LNCAP (cell line): ENCODE measurements at regions not wholly inside any gene's neighbourhood (a gene's known extent, or its start where the extent isn't known, plus 50 kb on each side); places are given as distances from the start of the nearest gene placed in this dataset.

Experiments
- TF ChIP-seq, protein P1 (sequence below): fragments of 450-650 bp; IDR thresholded peaks from 2 replicates; pipeline ENCODE4 v1.5.1; 2017; ENCODE audit warnings: mild to moderate bottlenecking

DNA sequence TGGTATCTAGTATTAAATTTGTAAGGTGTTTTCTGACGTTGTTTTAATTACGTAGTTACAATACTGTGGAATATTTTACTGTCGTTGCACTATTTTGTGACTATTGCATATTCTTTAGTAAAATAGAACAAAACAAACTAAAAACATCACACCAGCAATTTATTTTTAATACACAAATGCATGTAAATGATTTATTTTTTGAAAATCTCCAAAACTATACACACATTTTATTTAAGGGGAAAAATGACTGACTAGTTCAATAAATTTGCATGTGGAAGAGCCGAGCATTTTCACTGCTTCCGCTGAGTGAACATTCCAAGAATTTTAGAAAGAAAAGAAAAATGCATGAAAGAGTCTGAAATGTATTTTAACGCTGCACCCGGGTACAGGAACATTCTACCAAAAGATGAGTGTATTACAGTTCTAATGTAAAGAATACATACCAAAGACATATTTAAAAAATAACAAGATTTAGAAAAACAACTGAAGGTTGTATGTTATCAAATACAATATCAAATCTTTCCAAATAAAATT, 257.7 kb downstream of the MEIS1 start:
- TF ChIP-seq, protein P1, sequence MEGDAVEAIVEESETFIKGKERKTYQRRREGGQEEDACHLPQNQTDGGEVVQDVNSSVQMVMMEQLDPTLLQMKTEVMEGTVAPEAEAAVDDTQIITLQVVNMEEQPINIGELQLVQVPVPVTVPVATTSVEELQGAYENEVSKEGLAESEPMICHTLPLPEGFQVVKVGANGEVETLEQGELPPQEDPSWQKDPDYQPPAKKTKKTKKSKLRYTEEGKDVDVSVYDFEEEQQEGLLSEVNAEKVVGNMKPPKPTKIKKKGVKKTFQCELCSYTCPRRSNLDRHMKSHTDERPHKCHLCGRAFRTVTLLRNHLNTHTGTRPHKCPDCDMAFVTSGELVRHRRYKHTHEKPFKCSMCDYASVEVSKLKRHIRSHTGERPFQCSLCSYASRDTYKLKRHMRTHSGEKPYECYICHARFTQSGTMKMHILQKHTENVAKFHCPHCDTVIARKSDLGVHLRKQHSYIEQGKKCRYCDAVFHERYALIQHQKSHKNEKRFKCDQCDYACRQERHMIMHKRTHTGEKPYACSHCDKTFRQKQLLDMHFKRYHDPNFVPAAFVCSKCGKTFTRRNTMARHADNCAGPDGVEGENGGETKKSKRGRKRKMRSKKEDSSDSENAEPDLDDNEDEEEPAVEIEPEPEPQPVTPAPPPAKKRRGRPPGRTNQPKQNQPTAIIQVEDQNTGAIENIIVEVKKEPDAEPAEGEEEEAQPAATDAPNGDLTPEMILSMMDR = no peak

DNA sequence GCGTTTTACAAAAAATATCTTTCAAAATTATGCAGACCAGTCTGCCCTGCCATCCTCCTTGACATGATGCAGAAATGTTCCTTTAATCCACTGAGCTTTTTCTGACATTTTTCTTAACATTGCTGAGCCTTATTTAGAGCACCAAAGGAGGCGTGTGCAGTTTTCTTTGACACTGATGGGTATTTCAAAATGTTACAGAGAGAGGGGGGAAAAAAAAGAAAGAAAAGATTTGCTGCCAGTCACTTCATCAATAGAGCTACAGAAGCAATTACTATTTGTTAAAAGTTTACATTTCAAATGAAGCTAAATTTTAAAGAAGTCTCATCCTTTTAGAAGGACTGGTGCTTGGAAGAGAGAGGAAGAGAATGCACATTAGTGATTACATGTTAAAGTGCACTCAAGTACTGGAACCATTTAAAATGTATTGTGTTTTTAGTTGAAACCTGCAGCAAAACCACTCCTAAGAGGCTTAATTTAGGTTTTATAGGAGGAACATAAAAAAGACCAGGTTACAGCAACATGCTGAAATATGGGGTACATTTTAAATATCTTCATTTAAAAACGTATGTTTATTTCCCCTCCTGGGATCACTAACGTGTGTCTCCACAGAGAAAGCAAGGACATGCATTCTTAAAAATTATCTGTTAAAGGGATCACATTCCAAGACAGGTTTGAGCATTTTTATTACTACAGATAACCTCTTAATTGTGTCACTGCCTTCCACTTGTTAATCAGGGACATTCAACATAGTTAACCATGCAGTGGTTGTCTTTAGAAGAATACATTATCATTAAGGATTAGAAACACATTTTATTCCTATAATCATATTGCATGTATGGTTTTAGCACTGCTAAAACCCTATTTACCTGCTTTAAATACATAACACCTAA, 258.4 kb downstream of the MEIS1 start:
- TF ChIP-seq, protein P1 = no peak

DNA sequence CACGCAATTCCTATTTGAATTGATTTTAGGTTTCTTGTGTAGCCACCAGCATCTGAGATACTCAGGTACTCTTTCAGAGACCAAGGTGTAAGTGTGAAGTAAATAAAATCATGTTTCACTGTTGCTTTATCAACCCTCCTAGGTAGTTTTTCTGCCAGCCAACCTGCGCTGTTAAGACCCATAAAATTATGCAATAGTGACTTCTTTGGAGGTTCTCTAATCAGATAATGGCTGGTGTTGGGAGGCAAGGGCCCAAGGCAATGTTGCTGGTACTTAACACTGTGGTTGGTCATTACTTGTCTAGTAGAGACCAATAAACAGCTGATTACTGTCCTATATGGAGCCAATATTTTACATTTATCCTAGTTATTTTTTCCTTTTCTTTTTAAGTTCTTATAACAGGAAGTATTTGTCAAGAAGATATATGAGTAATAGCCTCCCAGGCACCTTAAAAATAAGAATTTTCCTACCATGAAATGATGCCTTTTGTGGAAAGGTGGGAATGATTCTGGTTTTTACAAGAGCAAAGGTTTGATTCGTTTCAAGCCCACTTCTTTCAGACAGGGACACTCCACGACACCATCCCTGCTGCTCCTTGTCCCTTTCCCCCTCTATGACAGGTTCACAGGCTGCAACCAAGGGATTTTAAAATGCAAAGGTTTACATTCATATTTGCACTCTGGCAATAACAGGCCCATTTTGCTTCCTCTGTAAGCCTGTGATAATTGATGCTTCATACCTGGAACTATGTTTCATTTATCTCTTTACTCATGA, 259.3 kb downstream of the MEIS1 start:
- TF ChIP-seq, protein P1 = no peak

DNA sequence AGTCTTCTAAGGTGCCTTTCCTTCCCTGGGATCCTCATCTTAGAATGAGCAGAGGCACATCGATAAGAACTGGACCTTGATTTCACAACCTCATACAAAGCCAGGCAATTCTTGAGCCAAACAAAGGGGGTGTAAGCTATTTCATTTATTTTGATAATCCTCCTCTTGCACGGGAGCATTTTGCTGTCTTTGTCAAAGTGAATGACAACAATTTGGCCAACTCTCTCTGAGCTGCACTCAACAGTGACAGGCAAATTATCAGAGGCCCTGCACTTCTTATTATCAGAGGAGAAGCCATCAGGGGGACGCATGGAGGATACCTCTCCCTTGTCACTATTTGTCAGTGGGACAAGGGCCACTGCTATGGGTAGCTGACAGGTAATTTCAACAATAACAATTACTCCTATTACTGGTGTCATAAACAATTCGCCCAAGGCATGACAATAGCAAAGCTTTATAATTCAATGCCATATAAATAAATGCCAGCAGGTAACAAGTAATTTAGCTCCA, 260.4 kb downstream of the MEIS1 start:
- TF ChIP-seq, protein P1 = no peak

DNA sequence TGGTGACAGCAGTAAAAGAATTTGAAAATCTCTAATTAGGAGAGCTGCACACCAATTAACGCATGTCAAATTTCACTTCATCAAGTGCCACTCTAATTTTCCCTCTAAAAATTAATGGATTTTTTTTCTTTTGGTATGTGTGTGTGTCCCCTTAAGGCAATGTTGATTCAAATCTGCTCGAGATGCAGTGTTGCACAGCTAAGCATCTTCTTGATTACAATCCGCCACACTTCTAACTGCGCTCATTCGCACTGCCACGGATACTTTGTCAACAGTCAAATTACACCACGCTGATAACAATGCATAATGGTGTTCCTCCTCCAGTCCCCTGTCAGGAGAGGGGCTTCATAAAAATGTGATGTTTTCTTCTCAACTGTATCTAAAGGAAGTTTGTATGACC, 261.4 kb downstream of the MEIS1 start:
- TF ChIP-seq, protein P1 = no peak

DNA sequence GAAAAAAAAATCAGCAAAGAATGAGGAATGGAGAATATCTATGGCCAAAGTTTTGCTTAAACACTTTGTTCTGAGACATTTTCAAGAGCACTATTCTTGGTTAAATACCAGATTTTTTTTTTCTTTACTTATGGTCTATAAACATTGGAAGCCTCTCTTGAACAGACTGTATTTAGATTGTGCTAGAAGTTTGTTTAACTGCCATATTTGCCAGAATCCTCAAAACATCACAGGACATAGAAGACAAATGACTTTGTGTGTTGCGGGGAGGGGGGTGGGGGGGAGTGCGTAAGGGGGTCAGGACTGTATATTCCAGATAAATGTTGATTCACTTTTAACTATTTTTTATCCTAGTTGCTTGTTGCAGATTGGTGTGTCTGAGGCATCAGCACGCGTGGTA, 262.0 kb downstream of the MEIS1 start:
- TF ChIP-seq, protein P1 = no peak

DNA sequence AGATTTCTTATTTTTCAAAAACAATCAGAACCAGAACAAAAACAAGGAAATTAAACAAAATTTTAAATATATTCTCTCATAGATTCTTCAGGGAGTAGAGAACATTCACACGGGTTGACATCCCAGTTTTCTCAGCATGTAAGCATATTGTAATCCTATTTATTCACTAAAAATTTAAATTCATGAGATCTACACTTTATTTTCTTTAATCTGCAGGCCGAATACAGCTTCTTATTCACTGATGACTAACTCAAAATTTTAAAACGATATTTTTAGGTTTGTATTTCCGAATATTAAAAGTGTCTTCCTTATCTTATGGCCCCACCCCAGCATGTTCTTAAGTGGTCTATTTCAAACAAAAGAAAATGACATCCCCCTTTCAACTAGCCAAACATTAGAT, 262.4 kb downstream of the MEIS1 start:
- TF ChIP-seq, protein P1 = no peak
